ENCODE measurements at regions not wholly inside any gene's neighbourhood (a gene's known extent, or its start where the extent isn't known, plus 50 kb on each side); places are given as distances from the start of the nearest gene placed in this dataset.

GRCh38 chr10:25120188-25120587 lies 54.6 kb upstream of the GPR158 start:
- TF ChIP-seq CTCF (IDR thresholded peaks at IDR 0.05; ENCODE audit: low read length) (no peak), EZH2 (optimal IDR thresholded peaks at IDR 0.05; ENCODE audit: low read depth, low read length) (no peak)

Data from MM.1S (cell line).